PC-3 (cell line): ENCODE measurements at regions not wholly inside any gene's neighbourhood (a gene's known extent, or its start where the extent isn't known, plus 50 kb on each side); places are given as distances from the start of the nearest gene placed in this dataset.

ENCODE experiments used
- ATAC-seq: fragments of 200-7000 bp; cut with Tn5 transposase; 2 replicates; pipeline ENCODE4 v1.9.1; 2020; ENCODE audit warnings: mild to moderate bottlenecking, moderate library complexity
- BruUV-seq: library from RNA; stranded (reverse); fragments of 400-500 nt; replicated peaks from 2 replicates; lab custom pipeline; 2021; lab: Mats Ljungman, UMichigan
- CTCF ChIA-PET: fragments of 300-600 bp; sonication (Branson Sonifier 250); formaldehyde crosslinking; loops from one replicate; lab custom pipeline; 2022; ENCODE audit warnings: antibody characterized with exemption; lab: Charles Lee
- POLR2A ChIA-PET: fragments of 300-600 bp; sonication (Branson Sonifier 250); formaldehyde crosslinking; loops from one replicate; lab custom pipeline; 2022; ENCODE audit warnings: antibody characterized with exemption; ENCODE audit not compliant: unreplicated experiment; lab: Charles Lee
- DNase-seq: peaks from one replicate; pipeline ENCODE4 v3.0.0-alpha.2; 2015
- H2AFZ ChIP-seq: fragments of 300-600 bp; sonication (generic); 2 replicates; pipeline ENCODE4 v1.6.0; 2016; ENCODE audit warnings: antibody characterized with exemption, low read length
- H3F3A ChIP-seq: fragments of 300-600 bp; sonication (generic); one replicate; pipeline ENCODE4 v1.6.0; 2017; ENCODE audit warnings: antibody characterized with exemption, low read length, control low read depth, mild to moderate bottlenecking; ENCODE audit not compliant: unreplicated experiment
- H3K27ac ChIP-seq: fragments of 300-600 bp; sonication (generic); 2 replicates; pipeline ENCODE4 v1.5.1; 2016; ENCODE audit warnings: mild to moderate bottlenecking, low read length
- H3K27me3 ChIP-seq: fragments of 300-600 bp; sonication (generic); 2 replicates; pipeline ENCODE4 v1.6.1; 2016; ENCODE audit warnings: low read length, mixed read lengths
- H3K36me3 ChIP-seq: fragments of 300-600 bp; sonication (generic); 2 replicates; pipeline ENCODE4 v1.6.1; 2016; ENCODE audit warnings: low read depth, mixed run types, low read length, mixed read lengths
- H3K4me1 ChIP-seq: fragments of 300-600 bp; sonication (generic); 2 replicates; pipeline ENCODE4 v1.5.1; 2016; ENCODE audit warnings: low read length; ENCODE audit not compliant: insufficient read depth
- H3K4me2 ChIP-seq: fragments of 300-600 bp; sonication (generic); 2 replicates; pipeline ENCODE4 v1.6.0; 2016; ENCODE audit warnings: low read length
- H3K4me3 ChIP-seq: fragments of 300-600 bp; sonication (generic); 2 replicates; pipeline ENCODE4 v1.5.1; 2016; ENCODE audit warnings: mild to moderate bottlenecking, low read length, mixed read lengths
- H3K79me2 ChIP-seq: fragments of 300-600 bp; sonication (generic); 2 replicates; pipeline ENCODE4 v1.6.1; 2017; ENCODE audit warnings: low read length, mixed read lengths
- H3K9ac ChIP-seq: fragments of 300-600 bp; sonication (generic); 2 replicates; pipeline ENCODE4 v1.6.0; 2016; ENCODE audit warnings: mild to moderate bottlenecking, low read length
- H3K9me2 ChIP-seq: fragments of 300-600 bp; sonication (generic); replicated peaks from 2 replicates; pipeline ENCODE4 v1.6.1; 2016; ENCODE audit warnings: mixed run types, low read length, mixed read lengths
- H3K9me3 ChIP-seq: fragments of 300-600 bp; sonication (generic); 2 replicates; pipeline ENCODE4 v1.6.1; 2016; ENCODE audit warnings: low read length, mixed read lengths
- H4K20me1 ChIP-seq: fragments of 300-600 bp; sonication (generic); 2 replicates; pipeline ENCODE4 v1.6.1; 2016; ENCODE audit warnings: low read length, mixed read lengths
- CTCF ChIP-seq: fragments of 300-600 bp; sonication (generic); conservative IDR thresholded peaks from 2 replicates; pipeline ENCODE4 v1.5.1; 2017; ENCODE audit warnings: antibody characterized with exemption, low read depth, mild to moderate bottlenecking, low read length
- EZH2 ChIP-seq: fragments of 300-600 bp; sonication (generic); IDR thresholded peaks from one replicate; pipeline ENCODE4 v1.6.1; 2017; ENCODE audit warnings: antibody characterized with exemption, mild to moderate bottlenecking, low read length; ENCODE audit not compliant: unreplicated experiment
- EZH2phosphoT487 ChIP-seq: fragments of 300-600 bp; sonication (generic); IDR thresholded peaks from 2 replicates; pipeline ENCODE4 v1.6.1; 2018; ENCODE audit warnings: mild to moderate bottlenecking, antibody characterized with exemption, low read length, borderline replicate concordance
- intact Hi-C: fragments of 100-400 bp; cut with micrococcal nuclease; formaldehyde crosslinking; loops from 2 replicates; pipeline ENCODE4 v1.9.0; 2023

- H3K4me2 ChIP-seq = no peak overlapping the region
- BruUV-seq = no TSS peak
- ATAC-seq (no peak), DNase-seq (no peak)
- H3F3A ChIP-seq = no peaks in the 10 kb centered on the region
- no peak overlapping the region for H3K9ac ChIP-seq
- ChIA-PET CTCF (no interaction called here), POLR2A (interaction anchor here (0.7 kb wide), 1 partner anchor 37 kb away, joined by 3 read pairs; no protein-coding TSS in a partner anchor)
- no peak for TF ChIP-seq CTCF
- TF ChIP-seq EZH2phosphoT487 = no peak
- no peak for TF ChIP-seq EZH2
- H4K20me1 ChIP-seq = no peaks in the 10 kb centered on the region
- intact Hi-C loops = no loop called here
- no peaks in the 10 kb centered on the region for H3K4me1 ChIP-seq
- no peaks in the 10 kb centered on the region for H3K27me3 ChIP-seq
- H3K9me3 ChIP-seq = no peaks in the 10 kb centered on the region
- no peaks in the 10 kb centered on the region for H3K9me2 ChIP-seq
- no peak overlapping the region for H2AFZ ChIP-seq
- no peak overlapping the region for H3K4me3 ChIP-seq
- H3K36me3 ChIP-seq = no peaks in the 10 kb centered on the region
- no peak overlapping the region for H3K27ac ChIP-seq
- H3K79me2 ChIP-seq = no peaks in the 10 kb centered on the region
Measured at GRCh38 chrX:16524316-16524715, 125.6 kb upstream of the S100G start.

- no peaks in the 10 kb centered on the region for H4K20me1 ChIP-seq
- no peak overlapping the region for H3K4me3 ChIP-seq
- H3K4me1 ChIP-seq = no peaks in the 10 kb centered on the region
- POLR2A ChIA-PET = interaction anchor here (0.6 kb wide), 1 partner anchor 275 kb away, joined by 3 read pairs; no protein-coding TSS in a partner anchor
- ATAC-seq (no peak), DNase-seq (no peak)
- no peaks in the 10 kb centered on the region for H3K9me2 ChIP-seq
- no peak overlapping the region for H2AFZ ChIP-seq
- no peaks in the 10 kb centered on the region for H3K79me2 ChIP-seq
- H3F3A ChIP-seq = no peaks in the 10 kb centered on the region
- intact Hi-C loops = no loop called here
- no TSS peak for BruUV-seq
- no peak for TF ChIP-seq EZH2phosphoT487
- no peak for TF ChIP-seq EZH2
- no peak for TF ChIP-seq CTCF
- no peak overlapping the region for H3K4me2 ChIP-seq
- no peaks in the 10 kb centered on the region for H3K36me3 ChIP-seq
- H3K9ac ChIP-seq = no peak overlapping the region
- CTCF ChIA-PET = no interaction called here
- no peaks in the 10 kb centered on the region for H3K9me3 ChIP-seq
- no peaks in the 10 kb centered on the region for H3K27me3 ChIP-seq
- no peak overlapping the region for H3K27ac ChIP-seq
Measured at GRCh38 chrX:16526003-16526402, 124.0 kb upstream of the S100G start.

- Histone ChIP-seq H3K9me2 (no peaks in the 10 kb centered on the region), H3K36me3 (no peaks in the 10 kb centered on the region), H3K9ac (no peak overlapping the region), H3K4me1 (no peaks in the 10 kb centered on the region), H3K27me3 (no peaks in the 10 kb centered on the region), H2AFZ (no peak overlapping the region), H3K27ac (no peak overlapping the region), H3K4me2 (no peak overlapping the region), H4K20me1 (no peaks in the 10 kb centered on the region), H3K4me3 (no peak overlapping the region), H3K9me3 (no peaks in the 10 kb centered on the region), H3F3A (no peaks in the 10 kb centered on the region), H3K79me2 (no peaks in the 10 kb centered on the region)
- CTCF ChIA-PET = no interaction called here
- BruUV-seq = no TSS peak
- intact Hi-C loops = no loop called here
- POLR2A ChIA-PET = no interaction called here
- ATAC-seq (no peak), DNase-seq (no peak)
- TF ChIP-seq CTCF (no peak), EZH2phosphoT487 (no peak), EZH2 (no peak)
Measured at GRCh38 chrX:16528620-16529019, 121.3 kb upstream of the S100G start.
